Pons (tissue), 1 donor: ENCODE measurements at regions not wholly inside any gene's neighbourhood (a gene's known extent, or its start where the extent isn't known, plus 50 kb on each side); places are given as distances from the start of the nearest gene placed in this dataset.
"Not testable (repeated sequence)": the region's sequence is repeated elsewhere in the genome, so short reads cannot be mapped to it uniquely, and the experiment has no call there.

ENCODE experiments used
- DNase-seq: peaks from one replicate; pipeline ENCODE4 v3.0.0-alpha.2; 2016; ENCODE audit warnings: low spot score

GRCh38 chr3:159726231-159726964 is 262.2 kb upstream of the IL12A start:
- no peak for DNase-seq

- no peak for DNase-seq
Observed at GRCh38 chr3:159727506-159727905, 261.1 kb upstream of the IL12A start.

GRCh38 chr3:159731254-159731653 is 257.4 kb upstream of the IL12A start:
- DNase-seq = no peak

- peak; percentile 11 for DNase-seq
Observed at GRCh38 chr3:159732172-159733111, 256.2 kb upstream of the IL12A start.

- no peak for DNase-seq
Observed at GRCh38 chr3:159733194-159733860, 255.3 kb upstream of the IL12A start.

GRCh38 chr3:159734681-159735080 is 254.0 kb upstream of the IL12A start:
- no peak for DNase-seq

- DNase-seq = no peak
Observed at GRCh38 chr3:159739166-159739565, 249.5 kb upstream of the IL12A start.

GRCh38 chr3:159739969-159740368 is 248.7 kb upstream of the IL12A start:
- DNase-seq = no peak

GRCh38 chr3:159741281-159741680 is 247.4 kb upstream of the IL12A start:
- no peak for DNase-seq

- DNase-seq = no peak
Observed at GRCh38 chr3:159748425-159748824, 240.2 kb upstream of the IL12A start.

GRCh38 chr3:159749406-159749805 is 239.2 kb upstream of the IL12A start:
- no peak for DNase-seq

- no peak for DNase-seq
Observed at GRCh38 chr3:159751146-159751545, 237.5 kb upstream of the IL12A start.

GRCh38 chr3:159751752-159752151 is 236.9 kb upstream of the IL12A start:
- no peak for DNase-seq

- DNase-seq = not testable (repeated sequence)
Observed at GRCh38 chr3:159756279-159757207, 232.1 kb upstream of the IL12A start.

- no peak for DNase-seq
Observed at GRCh38 chr3:159757341-159758060, 231.1 kb upstream of the IL12A start.

GRCh38 chr3:159760046-159760445 is 228.6 kb upstream of the IL12A start:
- no peak for DNase-seq

- DNase-seq = peak; percentile 31
Observed at GRCh38 chr3:159761369-159761768, 227.3 kb upstream of the IL12A start.

GRCh38 chr3:159761848-159762635 is 226.6 kb upstream of the IL12A start:
- no peak for DNase-seq

GRCh38 chr3:159763011-159763601 is 225.5 kb upstream of the IL12A start:
- peak; percentile 58 for DNase-seq
